ENCODE measurements at regions not wholly inside any gene's neighbourhood (a gene's known extent, or its start where the extent isn't known, plus 50 kb on each side); places are given as distances from the start of the nearest gene placed in this dataset.

DNA sequence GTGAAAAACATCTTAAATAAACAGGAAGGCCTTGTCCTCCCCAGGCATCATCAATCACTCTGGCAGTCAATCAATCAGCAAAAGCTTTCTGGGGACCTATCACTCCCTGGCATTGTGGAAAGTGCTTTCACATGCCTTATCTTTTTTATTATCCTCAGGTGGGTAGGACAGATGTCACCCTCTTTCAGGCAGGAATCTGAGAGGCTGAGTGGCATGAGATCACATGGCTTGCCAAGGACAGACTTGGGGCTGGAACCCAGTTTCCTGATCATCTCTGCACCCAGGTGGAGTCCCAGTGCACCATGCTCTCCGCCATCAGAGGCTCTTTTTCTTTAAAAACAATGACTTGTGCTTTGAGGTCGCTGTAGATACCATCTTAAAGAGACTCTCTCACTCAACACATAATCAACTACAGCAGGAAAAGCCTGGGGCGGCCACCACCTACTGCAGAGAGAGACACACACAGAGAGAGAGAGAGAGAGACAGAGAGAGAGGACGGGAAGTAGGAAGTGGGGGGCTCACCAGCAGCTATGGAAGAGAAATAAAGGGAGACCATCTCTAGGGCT, 282.7 kb downstream of the PTTG2 start:
- Histone ChIP-seq H3K79me2 (ENCODE audit: control insufficient read depth in 1 of 2, insufficient read depth in 2 of 2, low read length in 2 of 2) (no peaks in the 10 kb centered on the region), H4K8ac (ENCODE audit: extremely low read depth, insufficient read depth, low read length) (no peak overlapping the region), H2BK15ac (ENCODE audit: low read length) (no peak overlapping the region), H2AK5ac (ENCODE audit: low read depth, low read length) (no peak overlapping the region), H2BK5ac (ENCODE audit: low read depth, low read length) (no peak overlapping the region), H4K20me1 (replicated peaks in 1 of 2; ENCODE audit: control insufficient read depth in 1 of 2, insufficient read depth in 2 of 2, low read length in 2 of 2) (peaks cover 0 to 5% of the 10 kb centered on the region in 2 experiments), H3K27ac (ENCODE audit: low read depth, low read length) (no peak overlapping the region), H3K4ac (replicated peaks; ENCODE audit: insufficient read length, low read depth, low read length) (no peak overlapping the region), H2BK20ac (ENCODE audit: low read length) (no peak overlapping the region), H3K14ac (ENCODE audit: insufficient read length) (no peak overlapping the region), H4K5ac (ENCODE audit: insufficient read length, low read depth, low read length) (no peak overlapping the region), H3K27me3 (replicated peaks in 1 of 4; ENCODE audit: control insufficient read depth in 3 of 4, extremely low read depth in 1 of 4, insufficient read depth in 3 of 4, low read length in 3 of 4) (no peaks in the 10 kb centered on the region), H3K4me1 (replicated peaks in 1 of 4; ENCODE audit: control insufficient read depth in 3 of 4, insufficient read depth in 4 of 4, low read length in 3 of 4) (peaks cover 0 to 3% (median 0%) of the 10 kb centered on the region in 4 experiments; a peak in 1 of 7 replicates), H2BK120ac (replicated peaks; ENCODE audit: low read depth, low read length) (no peak overlapping the region), H3K9ac (replicated peaks in 1 of 4; ENCODE audit: extremely low read depth in 1 of 4, low read depth in 3 of 4, low read length in 3 of 4) (no peak overlapping the region), H3K9me3 (ENCODE audit: insufficient read depth in 2 of 2, low read depth in 1 of 2, low read length in 1 of 2) (no peaks in the 10 kb centered on the region; a peak in 1 of 4 replicates), H2BK12ac (ENCODE audit: low read depth, low read length) (no peak overlapping the region), H3K36me3 (ENCODE audit: control insufficient read depth in 2 of 4, insufficient read depth in 4 of 4, low read length in 3 of 4) (no peaks in the 10 kb centered on the region), H2AFZ (ENCODE audit: low read length) (no peak overlapping the region), H3K18ac (ENCODE audit: extremely low read depth, low read length) (no peak overlapping the region), H3K56ac (replicated peaks; ENCODE audit: insufficient read length, low read depth, low read length) (no peak overlapping the region), H3K79me1 (ENCODE audit: low read depth, low read length) (peaks cover 4% of the 10 kb centered on the region; the same call in 1 of the 2 replicates), H3K4me3 (ENCODE audit: extremely low read depth in 1 of 4, insufficient read depth in 2 of 4, low read depth in 3 of 4, low read length in 4 of 4) (no peak overlapping the region), H3K4me2 (ENCODE audit: insufficient read depth in 1 of 2, low read depth in 2 of 2, low read length in 2 of 2) (no peak overlapping the region), H3K23me2 (ENCODE audit: low read depth, low read length) (peaks cover 5% of the 10 kb centered on the region; the same call in 1 of the 2 replicates), H4K91ac (replicated peaks; ENCODE audit: insufficient read length, low read length) (no peak overlapping the region), H3K23ac (ENCODE audit: insufficient read length) (no peak overlapping the region)
- FAIRE-seq, result no peak
- peak in 1 of 2 experiments; percentile 35 for DNase-seq (ENCODE audit: low read depth in 1 of 2, low spot score in 2 of 2)
- POLR2A ChIA-PET (ENCODE audit: partially characterized antibody), result interaction anchor here (1.1 kb wide), 1 partner anchor 9 kb away, joined by 3 read pairs; no protein-coding TSS in a partner anchor
- 85% methylated on average over 4 of the region's 4 CpGs; no CpG with 5 or more reads in 1 of the 2 experiments for whole genome bisulfite sequencing, 2 experiments (ENCODE audit: extremely low coverage in 1 of 2, insufficient coverage in 1 of 2, insufficient read length in 1 of 2, insufficient replicate concordance in 2 of 2, low coverage in 1 of 2, low lambda C conversion rate in 2 of 2, missing lambda C conversion rate in 1 of 2)
- TF ChIP-seq RXRA (IDR thresholded peaks at IDR 0.05; ENCODE audit: insufficient read depth, low read depth, low read length) (no peak), CTBP2 (IDR thresholded peaks at IDR 0.05; ENCODE audit: borderline replicate concordance, insufficient read depth, insufficient read length, low read length) (no peak), SRF (IDR thresholded peaks at IDR 0.05; ENCODE audit: low read depth, low read length) (no peak), GABPA (IDR thresholded peaks at IDR 0.05; ENCODE audit: borderline replicate concordance, insufficient read depth, low read length) (no peak), RNF2 (IDR thresholded peaks at IDR 0.05; ENCODE audit: borderline replicate concordance, low read depth, low read length, missing control alignments, poor library complexity, severe bottlenecking) (no peak), BRCA1 (IDR thresholded peaks at IDR 0.05; ENCODE audit: low read depth, low read length) (no peak), HDAC2 (IDR thresholded peaks at IDR 0.05; ENCODE audit: borderline replicate concordance in 1 of 2, low read depth in 2 of 2, low read length in 2 of 2) (no peak), KDM1A (IDR thresholded peaks at IDR 0.05; ENCODE audit: borderline replicate concordance, low read length) (no peak), JUND (IDR thresholded peaks at IDR 0.05; ENCODE audit: low read length) (no peak), SIRT6 (IDR thresholded peaks at IDR 0.05; ENCODE audit: low read length) (no peak), YY1 (IDR thresholded peaks at IDR 0.05; ENCODE audit: low read depth, low read length) (no peak), TAF7 (optimal IDR thresholded peaks at IDR 0.05; ENCODE audit: borderline replicate concordance, low read depth, low read length) (no peak), CBX5 (IDR thresholded peaks at IDR 0.05; ENCODE audit: low read depth, low read length) (no peak)
- CTCF ChIA-PET (ENCODE audit: partially characterized antibody), result interaction anchor here (0.7 to 2.2 kb wide), 5 partner anchors 9 to 517 kb away, joined by 3 to 10 read pairs (median 3); no protein-coding TSS in a partner anchor
